HepG2 (cell line): ENCODE measurements at regions not wholly inside any gene's neighbourhood (a gene's known extent, or its start where the extent isn't known, plus 50 kb on each side); places are given as distances from the start of the nearest gene placed in this dataset.
A peak's percentile ranks its signal among the peaks of the same experiment; 100 is the strongest.

ENCODE experiments used
- AHDC1 ChIP-seq: sonication (generic); formaldehyde crosslinking; IDR thresholded peaks from 2 replicates; pipeline ENCODE4 v1.5.1; 2020; ENCODE audit warnings: mild to moderate bottlenecking, missing genetic modification reagents, borderline replicate concordance
- CENPX ChIP-seq: sonication (generic); formaldehyde crosslinking; IDR thresholded peaks from 2 replicates; pipeline ENCODE4 v1.9.0; 2021; ENCODE audit warnings: mild to moderate bottlenecking, missing genetic modification reagents, moderate library complexity
- KIAA2018 ChIP-seq: sonication (generic); formaldehyde crosslinking; IDR thresholded peaks from 2 replicates; pipeline ENCODE4 v1.5.0; 2020; ENCODE audit warnings: mild to moderate bottlenecking, missing genetic modification reagents, borderline replicate concordance
- NFE2L2 ChIP-seq: fragments of 150-350 bp; IDR thresholded peaks from 2 replicates; pipeline ENCODE4 v1.6.1; 2014; ENCODE audit warnings: low read length
- TRAFD1 ChIP-seq: sonication (generic); formaldehyde crosslinking; IDR thresholded peaks from 2 replicates; pipeline ENCODE4 v1.5.1; 2020; ENCODE audit warnings: missing genetic modification reagents, mild to moderate bottlenecking, borderline replicate concordance
- ZNF790 ChIP-seq: sonication (generic); formaldehyde crosslinking; IDR thresholded peaks from 2 replicates; pipeline ENCODE4 v1.8.0; 2022; ENCODE audit warnings: missing genetic modification reagents, mild to moderate bottlenecking, borderline replicate concordance

- TF ChIP-seq KIAA2018 (no peak), NFE2L2 (no peak; the same call in 1 of the 2 replicates), TRAFD1 (CRISPR knock-in tag) (no peak), ZNF790 (0 out of 2 replicates have a peak, but pooled peaks have one; percentile 46), CENPX (CRISPR knock-in tag) (no peak), AHDC1 (CRISPR knock-in tag) (peak; percentile 95)
Measured at GRCh38 chr10:28939281-28940157, 262.2 kb downstream of the BAMBI start (continued).
